Adrenal gland (tissue), 5 donors: ENCODE measurements at regions not wholly inside any gene's neighbourhood (a gene's known extent, or its start where the extent isn't known, plus 50 kb on each side); places are given as distances from the start of the nearest gene placed in this dataset.

ENCODE experiments used
- POLR2A ChIP-seq, 2 donors: fragments of 450-650 bp; IDR thresholded peaks; one replicate each; pipeline ENCODE4 v1.6.1; 2017; ENCODE audit warnings: antibody characterized with exemption in 2 of 2, mild to moderate bottlenecking in 2 of 2, moderate library complexity in 1 of 2
- TF ChIP-seq, protein P1 (sequence below), 6 experiments: fragments of 450-650 bp in 4 of 6; fragments of 200-600 bp in 2 of 6; sonication (generic) in 1 of 6; IDR thresholded peaks; 1 replicate in 5 of 6; 2 replicates in 1 of 6; pipeline versions ENCODE4 v1.5.1 to v1.8.0; 2016 to 2021; ENCODE audit warnings: antibody characterized with exemption in 6 of 6, mild to moderate bottlenecking in 2 of 6, moderate library complexity in 1 of 6
- donor health status: DM: no; HTN: no; CAD: no.

DNA sequence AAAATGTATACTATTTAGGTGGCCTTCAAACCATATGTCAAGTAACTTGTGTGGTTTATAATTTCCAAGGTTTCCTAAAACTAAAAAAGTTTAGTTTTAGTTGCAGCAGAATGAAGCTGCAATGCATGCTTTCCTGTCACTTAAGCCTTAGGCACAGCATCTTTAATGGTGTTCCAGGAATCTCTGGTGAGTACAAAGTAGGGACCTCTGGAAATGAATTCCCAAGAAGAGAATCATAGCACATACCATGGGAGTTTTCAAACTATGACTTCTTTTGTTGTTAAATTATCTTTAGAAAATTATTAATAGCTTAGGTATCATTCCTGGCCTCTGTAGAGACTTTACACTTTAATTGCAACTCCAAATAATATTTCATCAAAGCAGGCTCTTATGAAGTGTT is 1005.9 kb upstream of the PABPC4L start:
- TF ChIP-seq, protein P1, sequence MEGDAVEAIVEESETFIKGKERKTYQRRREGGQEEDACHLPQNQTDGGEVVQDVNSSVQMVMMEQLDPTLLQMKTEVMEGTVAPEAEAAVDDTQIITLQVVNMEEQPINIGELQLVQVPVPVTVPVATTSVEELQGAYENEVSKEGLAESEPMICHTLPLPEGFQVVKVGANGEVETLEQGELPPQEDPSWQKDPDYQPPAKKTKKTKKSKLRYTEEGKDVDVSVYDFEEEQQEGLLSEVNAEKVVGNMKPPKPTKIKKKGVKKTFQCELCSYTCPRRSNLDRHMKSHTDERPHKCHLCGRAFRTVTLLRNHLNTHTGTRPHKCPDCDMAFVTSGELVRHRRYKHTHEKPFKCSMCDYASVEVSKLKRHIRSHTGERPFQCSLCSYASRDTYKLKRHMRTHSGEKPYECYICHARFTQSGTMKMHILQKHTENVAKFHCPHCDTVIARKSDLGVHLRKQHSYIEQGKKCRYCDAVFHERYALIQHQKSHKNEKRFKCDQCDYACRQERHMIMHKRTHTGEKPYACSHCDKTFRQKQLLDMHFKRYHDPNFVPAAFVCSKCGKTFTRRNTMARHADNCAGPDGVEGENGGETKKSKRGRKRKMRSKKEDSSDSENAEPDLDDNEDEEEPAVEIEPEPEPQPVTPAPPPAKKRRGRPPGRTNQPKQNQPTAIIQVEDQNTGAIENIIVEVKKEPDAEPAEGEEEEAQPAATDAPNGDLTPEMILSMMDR (IDR thresholded peaks at IDR 0.05), result no peak
- no peak for TF ChIP-seq POLR2A (IDR thresholded peaks at IDR 0.05)
